ENCODE measurements at regions not wholly inside any gene's neighbourhood (a gene's known extent, or its start where the extent isn't known, plus 50 kb on each side); places are given as distances from the start of the nearest gene placed in this dataset.
A peak's percentile ranks its signal among the peaks of the same experiment; 100 is the strongest.

- DNase-seq, result no peak
Observed at GRCh38 chr6:110033101-110033500, 55.0 kb downstream of the GPR6 start.

DNA sequence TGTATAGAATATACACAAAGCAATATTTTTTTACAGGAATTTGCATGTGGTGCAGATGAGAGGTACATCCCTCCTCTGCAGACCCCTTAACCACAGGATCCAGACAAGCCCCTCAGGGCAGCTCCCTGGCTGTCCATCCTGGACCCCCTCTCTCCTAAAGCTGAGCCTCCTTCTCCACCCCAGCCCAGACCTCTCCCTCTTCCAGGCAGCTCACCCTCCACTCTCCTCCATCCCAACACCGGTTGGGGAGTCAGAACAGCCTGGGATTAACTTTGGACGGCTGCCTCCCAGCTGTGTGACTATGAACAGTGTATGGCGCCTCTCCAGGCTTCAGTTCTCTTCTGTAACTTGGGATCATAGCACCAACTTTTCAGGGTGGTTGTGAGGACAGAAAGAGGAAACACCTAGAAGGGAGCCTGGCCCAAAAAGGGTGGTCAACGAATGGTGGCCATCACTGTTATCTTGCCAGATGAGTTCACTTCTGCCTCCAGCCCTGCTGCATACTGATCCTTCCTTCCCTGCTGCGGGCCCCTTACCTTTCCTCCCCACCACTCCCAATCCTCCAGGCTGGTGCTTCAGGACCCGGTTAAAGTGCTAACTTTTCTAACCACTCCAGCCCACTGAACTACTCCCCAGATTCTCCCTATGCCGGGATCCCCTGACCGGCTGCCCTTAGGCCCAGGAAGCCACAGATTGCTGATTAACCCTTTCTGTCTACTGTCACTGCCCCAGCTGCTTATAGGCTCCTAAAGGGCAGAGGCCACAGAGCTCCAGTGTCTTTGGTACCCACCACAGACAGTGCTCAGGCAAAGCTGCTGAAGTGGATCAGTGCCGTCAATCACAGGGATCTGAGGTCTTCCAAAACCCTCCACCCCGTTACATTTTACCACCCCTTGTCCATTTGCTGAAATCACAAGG lies 55.9 kb downstream of the GPR6 start:
- DNase-seq, result no peak

GRCh38 chr6:110034667-110035036 lies 56.5 kb downstream of the GPR6 start:
- no peak for DNase-seq

- DNase-seq, result no peak
Observed at GRCh38 chr6:110035321-110035720, 57.2 kb downstream of the GPR6 start.

- no peak for DNase-seq
Observed at GRCh38 chr6:110036408-110037302, 58.5 kb downstream of the GPR6 start.

- no peak for DNase-seq
Observed at GRCh38 chr6:110037726-110038295, 59.7 kb downstream of the GPR6 start.

- peak; percentile 85 for DNase-seq
Observed at GRCh38 chr6:110039364-110039980, 61.4 kb downstream of the GPR6 start.

DNA sequence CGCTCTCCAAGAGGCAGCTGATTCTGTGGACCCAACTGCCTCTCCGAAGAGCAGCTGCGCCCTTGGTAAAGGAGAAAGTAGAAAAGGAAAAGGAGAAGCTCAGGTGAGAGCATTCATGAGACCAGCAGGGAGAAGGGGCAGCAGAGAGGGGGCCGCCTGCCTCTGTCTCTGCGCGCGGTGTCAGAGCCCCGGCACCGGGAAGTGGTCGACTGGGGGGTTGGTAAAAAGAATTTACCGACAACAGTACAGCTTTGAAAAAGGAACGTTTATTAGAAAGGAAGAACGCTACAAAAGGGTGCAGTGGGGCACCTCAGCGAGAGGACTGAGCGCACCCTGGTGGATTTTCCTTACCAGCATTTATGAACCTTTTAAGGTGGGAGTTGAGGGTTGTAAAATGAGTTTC lies 61.9 kb downstream of the GPR6 start:
- no peak for DNase-seq

DNA sequence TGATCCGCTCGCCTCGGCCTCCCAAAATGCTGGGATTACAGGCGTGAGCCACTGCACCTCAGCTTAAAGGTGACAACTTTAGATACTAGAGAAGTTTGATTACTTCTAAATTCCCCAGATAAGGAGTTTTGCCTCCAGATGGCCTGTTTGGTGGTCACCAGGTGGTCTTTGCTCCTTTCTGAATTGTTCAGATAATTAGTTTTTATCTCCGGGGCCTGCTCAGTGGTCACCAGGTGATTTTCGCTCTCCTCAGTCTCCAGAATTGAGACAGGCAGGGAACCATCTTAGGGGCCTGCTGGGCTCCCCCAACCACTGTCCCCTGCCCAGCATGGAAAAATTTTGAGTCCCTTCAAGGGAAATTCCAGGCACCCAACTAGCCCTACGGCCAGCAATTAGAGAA lies 62.6 kb downstream of the GPR6 start:
- no peak for DNase-seq

GRCh38 chr6:110041126-110041525 lies 63.0 kb downstream of the GPR6 start:
- DNase-seq, result no peak

GRCh38 chr6:110041830-110042229 lies 63.7 kb downstream of the GPR6 start:
- DNase-seq, result no peak

GRCh38 chr6:110042670-110043296 lies 64.7 kb downstream of the GPR6 start:
- DNase-seq, result no peak

GRCh38 chr6:110043366-110043994 lies 65.4 kb downstream of the GPR6 start:
- no peak for DNase-seq

GRCh38 chr6:110044096-110044495 lies 66.0 kb downstream of the GPR6 start:
- DNase-seq, result no peak

DNA sequence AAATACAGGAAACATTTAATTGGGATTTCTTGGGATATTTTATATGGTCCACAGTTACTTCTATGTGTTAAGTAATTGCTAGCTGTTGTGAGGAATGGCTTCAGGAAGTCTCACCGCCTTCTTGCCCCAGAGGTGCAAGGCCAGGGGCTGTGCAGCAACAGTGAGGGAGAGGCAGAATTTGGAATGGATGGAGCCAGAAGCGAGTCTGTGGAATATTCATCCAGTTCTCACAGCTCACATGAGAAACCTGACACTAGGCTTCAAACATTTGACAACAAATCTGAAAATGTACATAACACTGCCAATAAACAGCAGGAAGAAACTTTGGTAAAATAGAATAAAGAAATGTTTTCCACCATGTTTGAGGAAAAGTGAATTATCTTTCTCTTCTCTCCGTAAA lies 66.5 kb downstream of the GPR6 start:
- no peak for DNase-seq

DNA sequence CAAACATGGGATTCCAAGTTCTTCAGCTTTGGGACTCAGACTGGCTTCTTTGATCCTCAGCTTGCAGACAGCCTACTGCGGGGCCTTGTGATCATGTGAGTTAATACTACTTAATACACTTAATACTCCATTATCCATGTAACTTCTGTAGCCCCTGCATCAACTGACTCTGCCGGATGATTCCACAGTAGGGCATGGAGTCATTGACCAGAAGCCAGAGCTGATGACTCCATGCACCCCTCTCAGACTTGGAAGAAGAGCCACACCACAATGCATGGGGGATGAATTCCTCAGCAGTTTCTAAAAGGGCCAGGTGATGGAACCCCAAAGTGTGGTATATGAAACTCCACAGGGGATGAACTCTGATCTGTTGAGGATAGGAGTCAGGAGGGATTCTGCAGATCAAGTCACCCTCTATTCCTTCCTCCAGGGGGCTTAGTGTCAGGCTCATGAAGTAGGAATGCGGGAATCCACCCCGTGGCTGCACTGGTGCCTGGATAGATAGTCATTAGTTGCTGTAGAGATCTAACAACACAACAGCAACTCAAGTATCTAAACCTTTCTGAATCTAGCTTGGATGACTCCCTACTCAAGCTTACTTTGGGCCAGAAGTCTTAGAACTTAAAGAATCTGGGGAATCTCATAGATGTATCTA lies 70.2 kb downstream of the GPR6 start:
- no peak for DNase-seq

DNA sequence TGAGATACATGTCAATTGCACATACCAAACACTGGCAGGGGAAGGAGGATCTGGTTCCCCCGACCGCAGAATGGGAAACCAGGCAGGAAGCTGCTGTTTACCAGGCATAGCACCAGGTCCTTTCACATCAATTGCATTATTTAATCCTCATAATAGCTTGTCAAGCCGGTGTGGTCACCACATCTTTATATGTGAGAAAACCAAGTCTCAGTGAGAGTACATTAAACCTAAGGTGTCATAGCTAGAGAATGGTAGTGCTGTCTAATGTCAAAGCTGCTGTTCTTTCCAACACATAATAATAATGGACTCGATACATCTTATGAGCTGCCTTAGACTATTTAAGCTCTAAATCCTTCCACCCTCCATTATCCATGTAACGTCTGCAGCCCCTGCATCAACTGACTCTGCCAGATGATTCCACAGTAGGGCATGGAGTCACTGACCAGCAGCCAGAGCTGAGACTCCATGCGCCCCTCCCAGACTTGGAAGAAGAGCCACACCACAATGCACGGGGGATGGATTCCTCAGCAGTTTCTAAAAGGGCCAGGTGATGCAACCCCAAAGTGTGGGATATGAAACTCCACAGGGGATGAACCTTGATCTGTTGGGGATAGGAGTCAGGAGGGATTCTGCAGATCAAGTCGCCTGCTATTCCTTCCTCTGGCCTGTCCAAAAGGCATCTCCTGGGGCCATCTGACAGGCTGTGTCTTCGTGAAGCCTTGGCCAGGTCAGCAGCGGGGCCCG lies 71.8 kb downstream of the GPR6 start:
- DNase-seq, result no peak

Measured in kidney glomerular epithelial cell (primary cell).